Tibial nerve (tissue), 4 donors: ENCODE measurements at regions not wholly inside any gene's neighbourhood (a gene's known extent, or its start where the extent isn't known, plus 50 kb on each side); places are given as distances from the start of the nearest gene placed in this dataset.
"Not testable (repeated sequence)": the region's sequence is repeated elsewhere in the genome, so short reads cannot be mapped to it uniquely, and the experiment has no call there.

Source experiments
- DNase-seq, 2 donors: peaks; one replicate each; pipeline ENCODE4 v3.0.0-alpha.2; 2019; ENCODE audit warnings: low spot score in 2 of 2
- H3K27ac ChIP-seq, 4 donors: fragments of 200-600 bp; sonication (generic) in 3 of 4; one replicate each; pipeline ENCODE4 v1.5.1; 2017 to 2019; ENCODE audit warnings: mild to moderate bottlenecking in 1 of 4
- H3K27me3 ChIP-seq, 2 donors: fragments of 200-600 bp; sonication (generic) in 1 of 2; one replicate each; pipeline versions ENCODE4 v1.5.1 to v1.6.0; 2017 to 2019
- H3K36me3 ChIP-seq, 3 donors: fragments of 200-600 bp; sonication (generic); one replicate each; pipeline ENCODE4 v1.5.1; 2018 to 2019
- H3K4me1 ChIP-seq, 4 donors: fragments of 200-600 bp; sonication (generic) in 3 of 4; one replicate each; pipeline ENCODE4 v1.5.1; 2017 to 2019
- H3K4me3 ChIP-seq, 4 donors: fragments of 200-600 bp; sonication (generic) in 3 of 4; one replicate each; pipeline ENCODE4 v1.5.1; 2017 to 2019; ENCODE audit warnings: mild to moderate bottlenecking in 1 of 4, moderate library complexity in 1 of 4
- H3K9me3 ChIP-seq, 4 donors: fragments of 200-600 bp; sonication (generic) in 3 of 4; one replicate each; pipeline ENCODE4 v1.5.1; 2017 to 2019
- CTCF ChIP-seq, 5 experiments: fragments of 200-600 bp in 3 of 5; fragments of 450-650 bp in 2 of 5; sonication (generic) in 3 of 5; IDR thresholded peaks; one replicate each; pipeline ENCODE4 v1.5.1; 2016 to 2019; ENCODE audit warnings: antibody characterized with exemption in 5 of 5, mild to moderate bottlenecking in 3 of 5, moderate library complexity in 2 of 5
- EP300 ChIP-seq, 2 donors: sonication (generic); formaldehyde crosslinking; IDR thresholded peaks; one replicate each; pipeline ENCODE4 v1.6.1; 2017; ENCODE audit warnings: antibody characterized with exemption in 2 of 2, mild to moderate bottlenecking in 1 of 2
- POLR2A ChIP-seq, 2 donors: fragments of 450-650 bp; IDR thresholded peaks; one replicate each; pipeline ENCODE4 v1.6.1; 2017; ENCODE audit warnings: antibody characterized with exemption in 2 of 2, mild to moderate bottlenecking in 2 of 2, moderate library complexity in 2 of 2
- WGBS, 2 donors: methylation state at CpG; one replicate each; pipeline ENCODE4 v1.1.5; 2018; 5-methylcytosine and 5-hydroxymethylcytosine counted together

GRCh38 chr2:126270587-126270986 is 385.4 kb upstream of the GYPC start:
- no peaks in the 10 kb centered on the region for H3K27me3 ChIP-seq
- no peaks in the 10 kb centered on the region for H3K4me1 ChIP-seq
- no peak for DNase-seq
- H3K9me3 ChIP-seq, result no peaks in the 10 kb centered on the region
- H3K36me3 ChIP-seq, result no peaks in the 10 kb centered on the region
- no peak overlapping the region for H3K4me3 ChIP-seq
- no peak overlapping the region for H3K27ac ChIP-seq
- 71 to 85% methylated on average over 2 of the region's 2 CpGs for WGBS, 2 donors
- TF ChIP-seq CTCF (IDR thresholded peaks at IDR 0.05), result no peak
- no peak for TF ChIP-seq POLR2A (IDR thresholded peaks at IDR 0.05)

GRCh38 chr2:126272401-126272800 is 383.6 kb upstream of the GYPC start:
- DNase-seq, result no peak
- H3K4me3 ChIP-seq, result no peak overlapping the region
- no peaks in the 10 kb centered on the region for H3K27me3 ChIP-seq
- TF ChIP-seq EP300 (IDR thresholded peaks at IDR 0.05) (no peak), CTCF (IDR thresholded peaks at IDR 0.05) (no peak), POLR2A (IDR thresholded peaks at IDR 0.05) (no peak)
- H3K27ac ChIP-seq, result no peak overlapping the region
- 69 to 76% methylated on average over 3 of the region's 3 CpGs for WGBS, 2 donors
- H3K36me3 ChIP-seq, result no peaks in the 10 kb centered on the region
- H3K9me3 ChIP-seq, result no peaks in the 10 kb centered on the region
- H3K4me1 ChIP-seq, result no peaks in the 10 kb centered on the region

- H3K4me1 ChIP-seq, result no peaks in the 10 kb centered on the region
- no peaks in the 10 kb centered on the region for H3K9me3 ChIP-seq
- TF ChIP-seq CTCF (IDR thresholded peaks at IDR 0.05), result no peak
- TF ChIP-seq EP300 (IDR thresholded peaks at IDR 0.05), result no peak
- no peak overlapping the region for H3K4me3 ChIP-seq
- no peaks in the 10 kb centered on the region for H3K27me3 ChIP-seq
- no peaks in the 10 kb centered on the region for H3K36me3 ChIP-seq
- no peak for DNase-seq
- no peak overlapping the region for H3K27ac ChIP-seq
- 90 to 96% methylated on average over 2 of the region's 2 CpGs for WGBS, 2 donors
Observed at GRCh38 chr2:126275098-126275497, 380.9 kb upstream of the GYPC start.

GRCh38 chr2:126276268-126276667 is 379.7 kb upstream of the GYPC start:
- not testable (repeated sequence) for H3K36me3 ChIP-seq, H3K27me3 ChIP-seq, H3K9me3 ChIP-seq, H3K4me3 ChIP-seq, H3K27ac ChIP-seq, DNase-seq, H3K4me1 ChIP-seq

GRCh38 chr2:126288362-126288761 is 367.6 kb upstream of the GYPC start:
- no peaks in the 10 kb centered on the region for H3K4me1 ChIP-seq
- DNase-seq, result no peak
- no peak for TF ChIP-seq POLR2A (IDR thresholded peaks at IDR 0.05)
- no peak for TF ChIP-seq EP300 (IDR thresholded peaks at IDR 0.05)
- TF ChIP-seq CTCF (IDR thresholded peaks at IDR 0.05), result no peak
- no peaks in the 10 kb centered on the region for H3K9me3 ChIP-seq
- no peaks in the 10 kb centered on the region for H3K27me3 ChIP-seq
- 72 to 88% methylated on average over 1 of the region's 1 CpG for WGBS, 2 donors
- H3K27ac ChIP-seq, result no peak overlapping the region
- no peaks in the 10 kb centered on the region for H3K36me3 ChIP-seq
- no peak overlapping the region for H3K4me3 ChIP-seq

GRCh38 chr2:126293962-126294361 is 362.0 kb upstream of the GYPC start:
- WGBS, 2 donors, result 94 to 100% methylated on average over 1 of the region's 1 CpG
- H3K36me3 ChIP-seq, DNase-seq, H3K9me3 ChIP-seq, H3K4me1 ChIP-seq, H3K27me3 ChIP-seq, H3K4me3 ChIP-seq, H3K27ac ChIP-seq: not testable (repeated sequence)
